ENCODE measurements at regions not wholly inside any gene's neighbourhood (a gene's known extent, or its start where the extent isn't known, plus 50 kb on each side); places are given as distances from the start of the nearest gene placed in this dataset.

GRCh38 chr4:18566970-18567799, 545.6 kb upstream of the LCORL start:
- no peak for TF ChIP-seq CTCF (conservative IDR thresholded peaks at IDR 0.05)
- TF ChIP-seq EZH2 (IDR thresholded peaks at IDR 0.05; ENCODE audit: low read depth) = no peak

Data from PC-9 (cell line).